ENCODE measurements at regions not wholly inside any gene's neighbourhood (a gene's known extent, or its start where the extent isn't known, plus 50 kb on each side); places are given as distances from the start of the nearest gene placed in this dataset.
"Not testable (repeated sequence)": the region's sequence is repeated elsewhere in the genome, so short reads cannot be mapped to it uniquely, and the experiment has no call there.

DNA sequence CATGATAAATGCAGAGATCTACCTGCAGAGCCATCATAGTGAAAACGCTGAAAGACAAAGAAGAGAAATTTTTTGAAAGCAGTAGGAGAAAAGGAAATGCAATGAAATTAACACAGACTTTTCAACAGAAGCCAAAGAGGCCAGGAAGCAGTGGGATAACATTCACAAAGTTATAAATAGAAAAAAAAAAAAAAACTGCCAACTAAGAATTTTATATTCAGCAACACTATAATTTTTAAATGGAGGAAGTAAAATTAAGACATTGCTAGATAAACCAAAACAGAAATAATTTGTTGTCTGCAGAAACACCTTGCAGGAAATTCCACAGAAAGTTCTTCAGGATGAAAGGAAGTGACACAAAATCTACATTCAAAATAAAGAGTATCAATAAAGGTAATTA lies 591.5 kb upstream of the ID4 start:
- no peak for DNase-seq (ENCODE audit: low spot score)

GRCh38 chr6:19247181-19247580 lies 590.0 kb upstream of the ID4 start:
- DNase-seq (ENCODE audit: low spot score), result not testable (repeated sequence)

GRCh38 chr6:19256123-19256522 lies 581.0 kb upstream of the ID4 start:
- not testable (repeated sequence) for DNase-seq (ENCODE audit: low spot score)

DNA sequence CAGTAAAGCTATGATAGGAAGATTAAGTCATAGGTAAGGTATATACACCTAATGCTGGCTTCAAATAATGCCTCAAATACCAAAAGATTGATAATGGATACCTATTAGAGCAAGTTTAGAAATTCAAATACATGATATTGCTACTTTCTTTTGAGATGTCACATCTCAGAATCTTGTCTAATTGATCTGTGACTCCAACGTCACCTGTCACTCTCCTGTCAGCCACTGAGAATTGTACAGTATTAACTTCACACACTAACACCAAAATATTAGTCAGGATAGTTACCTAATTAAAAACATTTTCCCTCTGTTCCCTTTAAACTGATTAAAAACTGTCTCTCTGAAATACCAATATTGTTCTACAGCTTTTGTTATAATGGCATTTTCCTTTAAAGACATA lies 575.5 kb upstream of the ID4 start:
- no peak for DNase-seq (ENCODE audit: low spot score)

GRCh38 chr6:19268117-19268516 lies 569.1 kb upstream of the ID4 start:
- no peak for DNase-seq (ENCODE audit: low spot score)

DNA sequence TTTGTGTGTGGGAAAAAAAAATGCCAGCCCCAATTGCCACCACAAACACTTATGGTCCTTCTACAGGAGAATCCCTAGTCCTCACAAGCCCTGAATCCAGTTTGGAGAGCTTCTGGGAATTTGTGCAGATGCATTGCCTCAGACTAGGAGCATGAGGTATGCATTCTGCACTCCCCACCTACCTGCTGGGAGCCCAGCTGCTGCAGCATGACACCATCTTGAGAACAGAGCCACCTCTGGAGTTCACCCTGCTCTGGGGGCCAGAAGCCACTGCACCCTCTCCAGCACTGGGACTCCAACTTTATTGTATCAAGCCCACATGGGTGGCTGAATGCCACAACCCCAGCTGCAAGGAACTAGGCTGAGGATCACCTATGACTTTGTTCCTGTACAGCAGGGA lies 568.5 kb upstream of the ID4 start:
- no peak for DNase-seq (ENCODE audit: low spot score)

DNA sequence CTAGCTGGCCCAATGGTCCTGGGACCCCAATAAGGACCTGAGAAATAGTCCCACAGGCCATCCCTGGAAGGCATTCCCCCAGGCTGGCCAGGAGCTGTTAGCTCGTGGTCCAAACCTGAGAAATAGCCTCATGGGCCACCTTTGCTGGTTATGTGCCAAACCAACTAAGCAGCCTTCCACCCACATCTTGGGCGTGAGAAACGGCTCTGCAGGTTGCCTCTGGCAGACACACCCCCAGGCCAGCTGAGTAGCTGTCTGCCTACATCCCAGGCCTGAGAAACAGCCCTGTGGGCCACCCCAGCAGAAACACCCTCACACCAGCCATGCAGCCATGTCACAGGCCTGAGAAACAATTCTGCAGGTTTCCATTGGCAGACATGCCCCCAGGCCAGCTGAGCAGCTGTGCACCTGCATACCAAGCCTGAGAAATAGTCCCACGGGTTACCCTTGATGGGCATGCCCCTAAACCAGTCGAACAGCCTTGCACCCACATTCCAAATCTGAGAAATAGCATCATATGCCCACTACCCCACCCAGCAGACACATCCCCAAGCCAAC lies 567.8 kb upstream of the ID4 start:
- no peak for DNase-seq (ENCODE audit: low spot score)

- no peak for DNase-seq (ENCODE audit: low spot score)
Observed at GRCh38 chr6:19270616-19271015, 566.6 kb upstream of the ID4 start.

DNA sequence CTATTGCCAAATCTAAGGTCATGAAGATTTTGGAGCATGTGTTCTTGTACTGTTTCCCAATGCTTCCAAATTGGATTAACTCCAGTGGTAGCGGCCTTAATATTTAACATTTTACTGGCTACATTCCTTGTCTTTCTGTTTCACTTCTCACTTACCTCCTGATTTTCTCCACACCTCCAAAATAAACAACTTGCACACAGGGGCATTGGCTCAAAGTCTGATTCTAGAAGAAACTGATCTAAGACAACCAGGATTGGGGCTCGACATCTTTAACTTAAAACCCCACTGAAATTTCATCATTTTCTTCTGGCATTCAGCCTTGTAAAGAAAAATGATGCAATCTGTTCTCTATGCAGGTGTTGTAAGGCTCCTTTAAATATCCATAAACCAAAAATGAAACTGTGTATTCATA lies 557.9 kb upstream of the ID4 start:
- no peak for DNase-seq (ENCODE audit: low spot score)

DNA sequence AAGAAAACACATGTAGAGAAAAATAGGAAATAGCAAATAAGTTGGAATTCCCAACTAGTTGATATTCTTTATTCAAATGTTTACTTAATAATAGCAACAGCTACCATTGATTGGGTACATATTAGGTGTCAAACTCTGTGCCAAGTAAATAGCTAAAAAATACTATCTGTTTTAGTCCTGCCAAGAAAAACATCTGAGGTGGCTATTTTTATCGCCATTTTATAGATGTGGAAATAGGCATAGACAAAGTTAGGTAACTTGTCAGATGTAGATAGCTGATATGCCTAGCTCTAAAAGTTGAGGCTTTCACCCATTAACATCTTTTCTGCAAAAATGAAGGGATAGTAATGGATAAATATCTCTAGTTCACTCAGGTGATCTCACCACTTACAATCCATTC lies 549.2 kb upstream of the ID4 start:
- DNase-seq (ENCODE audit: low spot score), result no peak

DNA sequence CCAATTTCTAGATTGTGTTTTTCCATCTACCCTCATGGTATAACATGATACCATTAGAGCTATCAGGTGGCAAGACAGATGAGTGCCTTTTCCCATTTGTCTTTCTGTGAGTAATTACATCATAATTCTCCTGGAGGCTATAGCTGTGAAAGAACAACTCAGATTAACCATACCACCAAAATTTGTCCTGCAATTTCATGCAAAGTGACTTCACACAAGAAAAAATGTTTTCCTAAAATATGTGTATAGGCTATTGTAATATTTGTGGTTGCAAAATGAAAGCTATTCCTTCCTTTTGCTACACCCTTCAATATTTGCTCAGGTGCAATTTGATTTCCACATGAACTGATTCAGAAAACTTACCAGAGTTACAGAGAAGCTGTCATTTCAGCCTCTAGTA lies 547.7 kb upstream of the ID4 start:
- no peak for DNase-seq (ENCODE audit: low spot score)

DNA sequence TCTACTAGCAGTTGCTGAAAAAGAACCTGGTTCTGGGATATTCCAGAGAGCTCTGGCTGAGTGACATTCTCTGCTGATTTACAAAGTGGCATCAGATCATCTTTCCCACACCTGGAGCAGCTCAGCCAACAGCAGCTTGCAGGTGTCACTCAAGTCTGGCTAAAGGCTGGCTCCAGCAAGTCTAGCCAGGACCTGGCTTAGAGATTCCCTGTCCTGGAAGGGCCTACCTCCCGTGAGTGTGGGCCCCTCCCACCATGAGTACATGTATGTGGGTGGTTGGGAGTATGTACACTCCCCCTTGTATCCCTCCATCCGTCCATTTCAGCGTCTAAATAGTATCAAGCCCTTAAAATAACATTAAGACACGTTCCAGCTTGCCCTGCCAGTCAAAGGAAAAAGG lies 539.3 kb upstream of the ID4 start:
- no peak for DNase-seq (ENCODE audit: low spot score)

- DNase-seq (ENCODE audit: low spot score), result no peak
Observed at GRCh38 chr6:19298421-19298820, 538.7 kb upstream of the ID4 start.

DNA sequence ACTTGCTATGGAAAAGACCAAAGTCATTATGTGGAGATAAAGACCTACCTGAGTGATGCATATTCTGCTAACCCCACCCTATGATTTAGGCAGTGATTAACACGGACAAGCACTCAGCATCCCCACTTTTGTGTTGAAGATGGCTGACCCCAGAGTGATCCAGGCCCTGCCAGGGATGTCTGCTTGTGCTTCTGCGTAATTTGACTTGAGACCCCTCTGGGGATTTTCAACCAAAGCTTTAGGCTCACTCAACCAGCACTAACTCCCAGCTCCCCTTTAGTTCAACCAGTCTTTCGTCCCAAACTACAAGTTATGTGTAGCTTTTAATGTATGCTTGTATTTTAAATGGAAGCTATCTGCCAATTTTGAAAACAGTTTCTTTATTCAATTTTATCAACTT lies 538.0 kb upstream of the ID4 start:
- DNase-seq (ENCODE audit: low spot score), result no peak

DNA sequence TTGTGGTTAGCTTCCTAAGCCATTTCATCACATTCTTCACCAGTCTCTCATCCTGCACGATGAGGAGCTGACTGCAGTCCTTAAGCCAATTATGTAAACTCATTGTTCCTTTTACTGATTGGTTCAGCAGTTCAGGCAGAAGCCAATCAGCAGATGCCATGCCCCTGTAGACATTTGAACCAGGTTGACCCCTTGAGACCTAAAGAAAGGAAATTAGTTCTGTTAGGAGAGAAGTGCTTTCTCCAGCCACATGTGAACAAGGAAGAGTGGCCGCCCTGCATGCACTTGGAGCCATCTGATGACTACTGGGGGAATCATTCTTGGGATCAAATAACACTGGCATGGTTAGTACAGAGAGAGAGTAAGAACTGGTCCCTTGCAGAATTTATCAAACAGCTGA lies 535.2 kb upstream of the ID4 start:
- DNase-seq (ENCODE audit: low spot score), result peak; percentile 44

- DNase-seq (ENCODE audit: low spot score), result peak; percentile 17
Observed at GRCh38 chr6:19303383-19303782, 533.8 kb upstream of the ID4 start.

DNA sequence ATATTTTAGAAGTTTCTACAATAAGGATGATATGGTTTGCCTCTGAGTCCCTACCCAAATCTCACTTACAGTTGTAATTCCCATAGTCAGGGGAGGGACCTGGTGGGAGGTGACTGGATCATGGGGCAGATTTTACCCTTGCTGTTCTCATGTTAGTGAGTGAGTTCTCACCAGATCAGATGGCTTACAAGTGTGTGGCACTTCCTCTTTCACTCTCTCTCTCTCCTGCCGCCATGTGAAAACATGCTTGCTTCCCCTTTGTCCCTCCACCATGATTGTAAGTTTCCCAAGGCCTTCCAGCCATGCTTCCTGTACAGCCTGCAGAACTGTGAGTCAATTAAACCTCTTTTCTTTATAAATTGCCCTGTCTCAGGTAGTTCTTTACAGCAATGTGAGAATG lies 527.5 kb upstream of the ID4 start:
- DNase-seq (ENCODE audit: low spot score), result no peak

DNA sequence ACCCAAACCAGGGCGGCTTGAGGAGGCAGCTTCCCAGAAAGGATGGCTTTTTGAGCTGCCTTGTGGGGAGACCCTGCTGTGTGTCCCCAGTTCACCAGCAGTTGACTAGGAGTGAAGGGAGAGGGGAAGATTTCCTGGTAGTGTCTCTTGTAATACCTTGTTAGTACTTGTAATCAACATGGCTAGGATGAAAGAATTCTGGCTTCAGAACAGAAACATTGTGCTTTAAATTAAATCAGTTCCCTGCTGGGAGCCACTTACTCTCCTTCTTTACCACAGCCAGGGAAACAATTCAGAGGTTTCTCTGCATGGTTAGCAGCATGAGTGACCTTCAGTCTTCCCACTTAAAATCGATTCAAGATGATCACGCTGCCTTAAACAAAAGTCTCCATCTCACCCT lies 525.4 kb upstream of the ID4 start:
- DNase-seq (ENCODE audit: low spot score), result no peak

- DNase-seq (ENCODE audit: low spot score), result no peak
Observed at GRCh38 chr6:19312241-19312978, 524.8 kb upstream of the ID4 start.

GRCh38 chr6:19317431-19317986 lies 519.7 kb upstream of the ID4 start:
- no peak for DNase-seq (ENCODE audit: low spot score)

- no peak for DNase-seq (ENCODE audit: low spot score)
Observed at GRCh38 chr6:19319005-19319404, 518.2 kb upstream of the ID4 start.

GRCh38 chr6:19320111-19320581 lies 517.0 kb upstream of the ID4 start:
- no peak for DNase-seq (ENCODE audit: low spot score)

- peak; percentile 47 for DNase-seq (ENCODE audit: low spot score)
Observed at GRCh38 chr6:19322691-19323485, 514.3 kb upstream of the ID4 start.

All from GM03348 (cell line).